ENCODE measurements at regions not wholly inside any gene's neighbourhood (a gene's known extent, or its start where the extent isn't known, plus 50 kb on each side); places are given as distances from the start of the nearest gene placed in this dataset.

GRCh38 chr12:60043236-60043635, 447.4 kb downstream of the SLC16A7 start:
- no peak for DNase-seq (ENCODE audit: low read depth)

DNA sequence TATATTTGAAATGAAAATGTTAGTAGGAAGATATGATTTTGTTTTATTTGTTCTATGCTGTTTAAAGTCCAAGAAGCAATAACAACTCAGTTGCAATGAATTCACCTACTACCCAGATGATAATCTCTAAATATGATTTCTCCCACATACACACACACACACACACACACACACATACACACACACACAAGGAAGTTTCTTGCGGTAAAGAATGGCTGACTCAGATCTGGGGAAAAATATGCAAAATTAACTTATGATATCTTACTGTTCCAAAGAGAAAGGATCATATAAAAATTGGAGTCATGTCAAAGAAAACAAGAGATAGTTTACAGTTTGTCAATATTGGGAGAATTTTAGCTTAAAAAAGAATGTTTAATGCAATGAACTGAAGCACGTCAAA, 456.7 kb downstream of the SLC16A7 start:
- DNase-seq (ENCODE audit: low read depth): no peak

GRCh38 chr12:60059180-60059579, 463.4 kb downstream of the SLC16A7 start:
- no peak for DNase-seq (ENCODE audit: low read depth)

- DNase-seq (ENCODE audit: low read depth): no peak
Observed at GRCh38 chr12:60066655-60067054, 470.8 kb downstream of the SLC16A7 start.

GRCh38 chr12:60070552-60070951, 474.7 kb downstream of the SLC16A7 start:
- DNase-seq (ENCODE audit: low read depth): no peak

GRCh38 chr12:60071759-60072191, 475.9 kb downstream of the SLC16A7 start:
- DNase-seq (ENCODE audit: low read depth): no peak

DNA sequence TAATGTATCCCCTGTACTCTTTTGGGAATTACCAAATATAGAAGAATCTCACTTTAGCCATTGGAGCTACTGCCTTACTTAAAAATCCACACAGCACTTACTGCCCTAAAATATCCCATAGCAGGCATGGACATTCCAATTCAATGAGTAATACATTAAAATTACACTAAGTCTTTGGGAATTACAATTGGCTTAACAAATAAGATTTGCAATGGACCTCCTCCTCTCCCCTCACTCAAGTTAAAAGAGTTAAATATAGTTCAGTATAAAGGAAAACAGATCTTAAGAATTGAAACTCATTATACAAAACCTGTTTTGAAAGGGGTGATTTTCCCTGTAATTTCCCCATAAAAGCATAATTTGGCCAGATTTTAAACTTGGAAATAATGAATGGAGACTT, 477.1 kb downstream of the SLC16A7 start:
- DNase-seq (ENCODE audit: low read depth): no peak

- no peak for DNase-seq (ENCODE audit: low read depth)
Observed at GRCh38 chr12:60075091-60075490, 479.3 kb downstream of the SLC16A7 start.

GRCh38 chr12:60078026-60078425, 482.2 kb downstream of the SLC16A7 start:
- DNase-seq (ENCODE audit: low read depth): no peak

GRCh38 chr12:60093428-60093827, 497.6 kb downstream of the SLC16A7 start:
- no peak for DNase-seq (ENCODE audit: low read depth)

DNA sequence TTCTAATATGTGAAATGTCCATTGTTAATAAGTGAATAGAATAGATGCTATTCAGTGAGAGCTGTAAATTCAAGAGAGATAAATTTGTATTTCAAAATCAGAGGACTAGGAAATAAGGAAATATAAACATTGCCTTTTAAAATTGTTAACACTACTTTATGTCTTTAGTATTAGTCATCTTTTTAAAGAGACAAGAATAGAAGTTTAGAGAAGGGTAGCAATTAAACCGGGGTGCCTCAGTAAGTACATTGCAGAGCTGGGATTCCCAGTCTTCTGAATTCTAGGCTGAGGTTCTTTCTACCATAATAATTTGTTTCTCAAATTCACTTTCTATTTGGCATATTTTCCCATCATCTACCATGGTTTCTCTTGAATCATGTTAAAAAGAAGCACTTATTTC, 498.6 kb downstream of the SLC16A7 start:
- no peak for DNase-seq (ENCODE audit: low read depth)

- DNase-seq (ENCODE audit: low read depth): no peak
Observed at GRCh38 chr12:60096727-60097126, 500.9 kb downstream of the SLC16A7 start.

DNA sequence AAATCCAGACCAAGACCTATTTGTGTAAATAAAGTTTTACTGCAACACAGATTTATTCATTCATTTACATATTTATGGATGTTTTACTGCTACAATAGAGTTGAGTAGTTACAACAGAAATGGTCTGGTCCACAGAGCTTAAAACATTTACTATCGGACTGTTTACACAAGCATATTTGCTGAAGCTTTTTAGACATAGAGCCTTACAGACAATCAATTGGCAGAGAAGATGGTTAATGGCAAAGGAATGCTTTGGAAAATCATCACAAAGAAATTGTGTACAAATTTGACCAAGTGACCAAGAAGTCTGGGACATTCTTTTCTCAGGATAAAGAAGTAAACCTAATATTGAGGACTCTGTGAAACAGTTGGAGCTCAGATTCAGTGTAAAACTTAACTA, 504.3 kb downstream of the SLC16A7 start:
- no peak for DNase-seq (ENCODE audit: low read depth)

DNA sequence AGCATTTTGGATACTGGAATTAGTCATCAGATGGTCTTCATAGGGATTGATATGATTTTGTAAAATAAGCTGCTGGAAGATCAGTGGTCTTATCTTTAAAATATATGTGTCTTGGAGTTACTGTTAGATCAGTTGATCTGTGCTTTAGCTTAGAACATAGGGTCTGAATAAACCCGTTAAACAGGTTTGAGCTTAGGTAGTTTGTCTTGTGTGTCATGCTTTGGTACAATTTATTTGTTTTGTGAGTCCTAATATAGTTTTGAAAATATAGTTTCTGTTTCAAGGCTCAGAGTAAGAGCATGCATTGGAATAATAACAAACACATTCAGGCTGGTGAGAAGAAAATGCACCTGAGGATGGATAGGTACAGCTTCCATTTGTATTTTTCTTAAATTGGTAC, 505.0 kb downstream of the SLC16A7 start:
- no peak for DNase-seq (ENCODE audit: low read depth)

- no peak for DNase-seq (ENCODE audit: low read depth)
Observed at GRCh38 chr12:60101715-60102114, 505.9 kb downstream of the SLC16A7 start.

DNA sequence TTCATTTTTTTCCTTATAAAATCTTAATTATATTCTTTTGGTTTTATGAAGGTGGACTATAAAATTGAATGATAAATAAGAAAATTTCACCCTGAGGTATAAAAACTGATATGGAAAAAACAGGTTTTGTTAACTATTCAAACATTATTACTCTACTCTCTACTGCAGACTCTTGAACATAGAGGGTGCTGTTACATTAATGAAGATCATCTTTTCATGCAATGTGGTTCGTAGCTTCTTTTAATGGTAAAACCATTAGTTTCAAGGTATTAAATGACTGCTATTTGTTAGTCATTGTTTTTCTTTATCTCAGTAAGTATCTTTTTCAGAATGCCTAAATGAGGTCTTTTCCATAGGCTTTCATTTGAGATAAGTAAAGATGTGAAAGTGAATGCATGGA, 510.4 kb downstream of the SLC16A7 start:
- DNase-seq (ENCODE audit: low read depth): no peak

DNA sequence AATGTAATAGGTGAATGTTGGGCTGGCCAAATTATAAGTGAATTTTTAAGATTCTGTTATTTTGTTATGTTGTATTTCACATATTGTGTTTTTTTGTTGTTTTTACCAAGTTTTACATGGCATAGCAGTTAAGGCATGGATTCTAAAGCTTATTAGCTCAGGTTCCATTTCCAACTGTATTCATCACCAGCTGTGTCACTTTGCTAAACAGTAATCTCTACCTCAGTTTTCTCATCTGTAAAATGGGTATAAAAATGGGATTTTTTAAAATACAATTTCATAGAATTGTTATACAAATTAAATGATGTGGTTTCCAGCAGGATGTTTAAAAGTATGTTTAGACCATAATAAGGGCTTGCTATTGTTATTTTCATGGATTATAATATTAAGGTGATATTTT, 512.2 kb downstream of the SLC16A7 start:
- no peak for DNase-seq (ENCODE audit: low read depth)

DNA sequence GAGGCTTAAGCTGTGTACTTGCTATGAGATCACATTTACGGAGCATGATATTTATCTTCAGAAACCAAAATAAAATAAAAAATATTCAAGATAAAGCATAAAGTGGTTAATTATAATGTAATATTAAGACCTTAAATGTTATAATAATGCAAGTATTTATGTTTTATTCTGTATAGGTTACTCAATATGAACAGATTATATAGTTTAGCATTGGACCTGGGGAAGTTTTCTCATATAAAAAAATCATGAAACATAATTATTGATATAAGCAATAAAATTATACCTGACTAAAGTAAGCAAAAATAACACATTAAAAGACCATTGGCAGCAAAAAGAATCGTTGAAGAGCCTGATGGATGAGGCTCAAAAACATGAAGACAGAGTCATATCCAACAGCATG, 516.2 kb downstream of the SLC16A7 start:
- no peak for DNase-seq (ENCODE audit: low read depth)

- DNase-seq (ENCODE audit: low read depth): no peak
Observed at GRCh38 chr12:60112763-60113162, 516.9 kb downstream of the SLC16A7 start.

GRCh38 chr12:60114169-60114568, 518.3 kb downstream of the SLC16A7 start:
- no peak for DNase-seq (ENCODE audit: low read depth)

DNA sequence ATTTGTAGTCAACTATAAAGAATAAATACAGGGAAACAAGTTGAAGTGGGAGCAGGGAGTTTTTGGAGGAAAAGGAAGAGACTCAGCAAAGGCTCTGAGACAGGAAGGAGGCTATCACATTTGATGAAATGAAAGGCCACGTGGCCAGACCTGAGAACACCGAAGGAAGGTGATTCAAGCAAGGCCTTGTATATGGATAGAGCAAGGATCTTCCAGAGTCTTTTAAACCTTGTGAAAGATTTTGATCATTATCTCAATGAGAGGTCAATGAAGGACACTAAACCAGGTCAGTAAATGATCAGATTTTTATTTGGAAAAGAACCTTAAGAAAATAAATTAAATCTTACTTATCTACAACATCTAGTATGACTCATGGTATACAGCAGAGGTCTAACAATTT, 523.5 kb downstream of the SLC16A7 start:
- no peak for DNase-seq (ENCODE audit: low read depth)

DNA sequence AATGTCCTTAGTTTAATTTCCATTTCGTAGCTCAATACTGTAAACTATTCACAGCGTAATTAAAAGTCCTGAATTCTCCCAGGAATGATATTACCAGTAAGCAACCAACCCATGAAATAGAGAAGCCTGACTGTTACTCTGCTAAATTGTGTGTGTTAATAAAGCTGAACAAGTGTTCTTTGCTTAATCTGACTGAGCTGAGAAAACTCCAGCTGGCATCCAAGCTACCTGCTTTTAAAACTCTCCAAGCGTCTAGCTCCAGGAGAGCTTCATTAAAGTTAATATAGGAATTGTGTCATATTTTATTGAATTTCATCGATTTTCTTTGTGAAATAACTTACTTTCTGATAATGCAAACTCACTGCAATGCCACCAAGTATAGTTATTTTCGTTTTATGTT, 524.4 kb downstream of the SLC16A7 start:
- no peak for DNase-seq (ENCODE audit: low read depth)

GRCh38 chr12:60123557-60123956, 527.7 kb downstream of the SLC16A7 start:
- DNase-seq (ENCODE audit: low read depth): no peak

DNA sequence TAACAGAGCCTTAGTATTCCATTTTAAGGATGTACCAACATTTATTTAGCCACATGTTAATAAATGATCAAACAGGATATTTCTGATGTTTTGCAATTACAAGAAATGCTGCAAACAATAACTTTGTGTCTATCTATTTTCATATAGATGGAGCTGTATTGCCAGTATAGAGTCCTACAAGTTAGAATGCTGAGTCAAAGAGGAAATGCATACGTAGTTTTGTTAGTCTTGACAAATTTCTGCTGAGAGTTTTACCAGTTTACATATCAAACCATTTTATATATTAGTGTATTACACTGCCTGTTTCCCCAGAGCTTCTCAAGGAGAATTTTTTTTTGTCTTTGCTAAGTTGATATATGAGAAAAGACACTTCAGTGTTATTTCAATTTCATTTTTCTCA, 541.7 kb downstream of the SLC16A7 start:
- DNase-seq (ENCODE audit: low read depth): no peak

- no peak for DNase-seq (ENCODE audit: low read depth)
Observed at GRCh38 chr12:60138526-60138925, 542.7 kb downstream of the SLC16A7 start.

All from activated T-cell treated with anti-CD3 and anti-CD28 coated beads for 1 hour (primary cell).